ENCODE measurements at regions not wholly inside any gene's neighbourhood (a gene's known extent, or its start where the extent isn't known, plus 50 kb on each side); places are given as distances from the start of the nearest gene placed in this dataset.

DNA sequence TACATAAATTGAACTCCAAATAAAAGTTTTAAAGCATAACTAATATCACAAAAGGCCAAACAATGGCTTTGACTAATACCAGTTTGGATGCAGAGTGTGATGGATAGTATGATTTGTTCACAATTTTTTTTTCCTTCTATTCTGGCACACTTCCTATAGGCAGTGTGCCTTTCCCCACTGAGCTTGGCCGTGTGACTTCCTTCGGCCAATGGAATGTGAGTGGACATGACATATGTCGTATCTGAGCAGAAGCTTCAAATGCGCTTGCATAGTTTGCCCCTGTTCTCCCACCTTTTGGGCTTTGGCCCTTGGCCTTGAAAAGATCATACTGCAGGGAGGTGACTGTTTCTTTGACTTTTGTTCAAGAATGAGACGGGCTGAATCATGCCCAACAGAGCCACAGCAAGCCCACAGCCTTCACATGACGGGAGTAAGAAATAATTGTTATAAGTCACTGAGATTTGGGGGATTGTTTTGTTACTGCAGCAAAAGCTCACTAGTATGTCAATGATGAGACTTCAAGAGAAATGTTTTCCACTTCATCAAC is 279.9 kb upstream of the NEBL start:
- TF ChIP-seq ZFX (IDR thresholded peaks at IDR 0.05; ENCODE audit: borderline replicate concordance): no peak
- TF ChIP-seq, protein P1, sequence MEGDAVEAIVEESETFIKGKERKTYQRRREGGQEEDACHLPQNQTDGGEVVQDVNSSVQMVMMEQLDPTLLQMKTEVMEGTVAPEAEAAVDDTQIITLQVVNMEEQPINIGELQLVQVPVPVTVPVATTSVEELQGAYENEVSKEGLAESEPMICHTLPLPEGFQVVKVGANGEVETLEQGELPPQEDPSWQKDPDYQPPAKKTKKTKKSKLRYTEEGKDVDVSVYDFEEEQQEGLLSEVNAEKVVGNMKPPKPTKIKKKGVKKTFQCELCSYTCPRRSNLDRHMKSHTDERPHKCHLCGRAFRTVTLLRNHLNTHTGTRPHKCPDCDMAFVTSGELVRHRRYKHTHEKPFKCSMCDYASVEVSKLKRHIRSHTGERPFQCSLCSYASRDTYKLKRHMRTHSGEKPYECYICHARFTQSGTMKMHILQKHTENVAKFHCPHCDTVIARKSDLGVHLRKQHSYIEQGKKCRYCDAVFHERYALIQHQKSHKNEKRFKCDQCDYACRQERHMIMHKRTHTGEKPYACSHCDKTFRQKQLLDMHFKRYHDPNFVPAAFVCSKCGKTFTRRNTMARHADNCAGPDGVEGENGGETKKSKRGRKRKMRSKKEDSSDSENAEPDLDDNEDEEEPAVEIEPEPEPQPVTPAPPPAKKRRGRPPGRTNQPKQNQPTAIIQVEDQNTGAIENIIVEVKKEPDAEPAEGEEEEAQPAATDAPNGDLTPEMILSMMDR (IDR thresholded peaks at IDR 0.05): no peak
